Astrocyte (in vitro differentiated cells and primary cell): ENCODE measurements at regions not wholly inside any gene's neighbourhood (a gene's known extent, or its start where the extent isn't known, plus 50 kb on each side); places are given as distances from the start of the nearest gene placed in this dataset.

Source experiments
- EZH2 ChIP-seq: IDR thresholded peaks from 2 replicates; pipeline ENCODE4 v1.6.1; 2012; ENCODE audit warnings: mild to moderate bottlenecking, low read length, inconsistent platforms; ENCODE audit not compliant: insufficient read depth
- TF ChIP-seq, protein P1 (sequence below): IDR thresholded peaks from 2 replicates; pipeline ENCODE4 v1.5.1; 2011; ENCODE audit warnings: low read depth, mild to moderate bottlenecking, inconsistent platforms, low read length, moderate library complexity; ENCODE audit not compliant: insufficient read depth

DNA sequence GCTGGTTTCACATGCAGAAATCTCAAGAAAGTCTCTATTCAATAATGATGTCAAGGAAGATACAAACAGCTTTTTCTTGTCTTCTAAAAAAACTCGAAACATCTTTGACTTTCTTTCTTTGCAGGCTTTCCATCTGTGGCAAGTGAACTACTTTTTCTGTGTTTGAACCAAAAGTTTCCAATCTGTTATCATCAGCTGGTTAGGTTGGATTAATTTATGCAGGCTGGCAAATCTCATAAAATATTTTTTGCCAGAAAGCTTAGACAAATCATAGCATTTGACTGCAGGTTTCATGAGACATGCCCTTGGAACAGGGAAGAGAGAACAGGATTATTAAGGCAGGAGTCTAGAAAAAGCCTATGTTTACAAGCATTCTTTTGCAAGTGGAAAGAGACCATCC is 86.1 kb upstream of the ARHGAP42 start:
- TF ChIP-seq, protein P1, sequence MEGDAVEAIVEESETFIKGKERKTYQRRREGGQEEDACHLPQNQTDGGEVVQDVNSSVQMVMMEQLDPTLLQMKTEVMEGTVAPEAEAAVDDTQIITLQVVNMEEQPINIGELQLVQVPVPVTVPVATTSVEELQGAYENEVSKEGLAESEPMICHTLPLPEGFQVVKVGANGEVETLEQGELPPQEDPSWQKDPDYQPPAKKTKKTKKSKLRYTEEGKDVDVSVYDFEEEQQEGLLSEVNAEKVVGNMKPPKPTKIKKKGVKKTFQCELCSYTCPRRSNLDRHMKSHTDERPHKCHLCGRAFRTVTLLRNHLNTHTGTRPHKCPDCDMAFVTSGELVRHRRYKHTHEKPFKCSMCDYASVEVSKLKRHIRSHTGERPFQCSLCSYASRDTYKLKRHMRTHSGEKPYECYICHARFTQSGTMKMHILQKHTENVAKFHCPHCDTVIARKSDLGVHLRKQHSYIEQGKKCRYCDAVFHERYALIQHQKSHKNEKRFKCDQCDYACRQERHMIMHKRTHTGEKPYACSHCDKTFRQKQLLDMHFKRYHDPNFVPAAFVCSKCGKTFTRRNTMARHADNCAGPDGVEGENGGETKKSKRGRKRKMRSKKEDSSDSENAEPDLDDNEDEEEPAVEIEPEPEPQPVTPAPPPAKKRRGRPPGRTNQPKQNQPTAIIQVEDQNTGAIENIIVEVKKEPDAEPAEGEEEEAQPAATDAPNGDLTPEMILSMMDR, result no peak
- no peak for TF ChIP-seq EZH2
